Lower leg skin (tissue), 3 donors: ENCODE measurements at regions not wholly inside any gene's neighbourhood (a gene's known extent, or its start where the extent isn't known, plus 50 kb on each side); places are given as distances from the start of the nearest gene placed in this dataset.

Source experiments
- CTCF ChIP-seq, 3 donors: fragments of 450-650 bp; IDR thresholded peaks; one replicate each; pipeline ENCODE4 v1.5.1; 2016; ENCODE audit warnings: antibody characterized with exemption in 3 of 3, mild to moderate bottlenecking in 3 of 3, moderate library complexity in 2 of 3
- POLR2A ChIP-seq, 2 donors: fragments of 450-650 bp; IDR thresholded peaks; one replicate each; pipeline ENCODE4 v1.6.1; 2016 to 2017; ENCODE audit warnings: antibody characterized with exemption in 2 of 2, mild to moderate bottlenecking in 1 of 2, moderate library complexity in 1 of 2

DNA sequence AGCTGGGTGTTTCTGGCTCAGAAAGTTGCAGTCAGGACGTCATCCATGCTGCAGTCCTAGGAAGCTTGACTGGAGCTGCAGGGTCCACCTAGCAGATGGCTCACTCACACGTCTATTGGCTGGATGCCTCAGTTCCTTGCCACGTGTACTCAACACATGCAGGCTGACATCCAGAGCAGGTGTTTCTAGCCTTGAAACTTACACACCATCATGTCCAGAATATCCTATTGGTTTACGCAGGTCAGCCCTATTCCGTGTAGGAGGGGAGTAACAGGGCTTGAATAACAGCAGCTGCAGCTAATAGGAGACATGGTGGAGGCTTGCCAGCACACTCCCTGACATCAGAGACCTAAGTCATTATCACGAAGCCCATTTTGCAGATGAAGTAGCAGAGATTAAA lies 473.5 kb downstream of the ACTL7B start:
- TF ChIP-seq CTCF (IDR thresholded peaks at IDR 0.05) (no peak), POLR2A (IDR thresholded peaks at IDR 0.05) (no peak)
